Testis (tissue), 2 donors: ENCODE measurements at regions not wholly inside any gene's neighbourhood (a gene's known extent, or its start where the extent isn't known, plus 50 kb on each side); places are given as distances from the start of the nearest gene placed in this dataset.

Experiments
- DNase-seq: peaks from one replicate; pipeline ENCODE4 v3.0.0-alpha.2; 2019
- H3K27ac ChIP-seq, 2 donors: fragments of 200-600 bp; sonication (generic); one replicate each; pipeline ENCODE4 v1.5.1; 2019
- H3K27me3 ChIP-seq: fragments of 200-600 bp; sonication (generic); one replicate; pipeline ENCODE4 v1.5.1; 2019
- H3K36me3 ChIP-seq: fragments of 200-600 bp; sonication (generic); one replicate; pipeline ENCODE4 v1.5.1; 2017; ENCODE audit warnings: low read depth; ENCODE audit errors: missing control alignments
- H3K4me1 ChIP-seq: fragments of 200-600 bp; sonication (generic); one replicate; pipeline ENCODE4 v1.5.1; 2019
- H3K4me3 ChIP-seq, 2 donors: fragments of 200-600 bp; sonication (generic); one replicate each; pipeline ENCODE4 v1.5.1; 2017 to 2019
- H3K9me3 ChIP-seq: fragments of 200-600 bp; sonication (generic); one replicate; pipeline ENCODE4 v1.5.1; 2017
- POLR2A ChIP-seq: fragments of 450-650 bp; IDR thresholded peaks from one replicate; pipeline ENCODE4 v1.6.1; 2017; ENCODE audit warnings: antibody characterized with exemption, mild to moderate bottlenecking, moderate library complexity
- WGBS, 2 donors: methylation state at CpG; one replicate each; pipeline ENCODE4 v1.1.5; 2018; 5-methylcytosine and 5-hydroxymethylcytosine counted together
- intact Hi-C: fragments of 100-400 bp; cut with DNase I; formaldehyde crosslinking; loops from one replicate; pipeline ENCODE4 v1.15.1; 2023; ENCODE audit warnings: low total_unique reads
- TF ChIP-seq, protein P1 (sequence below), 3 experiments: fragments of 450-650 bp in 2 of 3; fragments of 200-600 bp in 1 of 3; sonication (generic) in 1 of 3; IDR thresholded peaks; one replicate each; pipeline ENCODE4 v1.5.1; 2016 to 2019; ENCODE audit warnings: antibody characterized with exemption in 3 of 3, mild to moderate bottlenecking in 2 of 3, moderate library complexity in 1 of 3

DNA sequence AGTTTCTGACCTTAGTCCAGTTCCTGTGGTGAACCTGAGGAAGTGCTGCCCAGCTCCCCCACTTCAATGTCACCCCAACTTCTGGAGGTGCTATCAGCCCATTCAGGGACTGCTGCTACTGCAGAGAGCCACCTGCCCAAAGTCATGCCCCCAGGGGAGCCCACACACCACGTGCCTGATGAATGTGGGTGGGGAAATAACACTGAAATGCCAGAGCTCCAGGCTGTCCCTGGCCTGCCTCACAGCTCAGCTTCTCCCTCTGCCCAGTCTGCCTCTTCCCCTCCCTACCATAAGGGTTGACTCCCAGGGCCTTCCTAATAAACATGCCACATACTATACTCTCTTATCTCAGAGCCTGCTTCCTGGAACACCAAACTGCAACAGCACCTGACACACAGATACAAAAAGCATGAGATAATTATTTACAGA, 276.4 kb upstream of the MOCS1 start:
- Histone ChIP-seq H3K9me3 (no peaks in the 10 kb centered on the region), H3K4me3 (no peak overlapping the region), H3K4me1 (no peaks in the 10 kb centered on the region), H3K27me3 (no peaks in the 10 kb centered on the region), H3K36me3 (no peaks in the 10 kb centered on the region), H3K27ac (no peak overlapping the region)
- no peak for DNase-seq
- no peak for TF ChIP-seq POLR2A
- TF ChIP-seq, protein P1, sequence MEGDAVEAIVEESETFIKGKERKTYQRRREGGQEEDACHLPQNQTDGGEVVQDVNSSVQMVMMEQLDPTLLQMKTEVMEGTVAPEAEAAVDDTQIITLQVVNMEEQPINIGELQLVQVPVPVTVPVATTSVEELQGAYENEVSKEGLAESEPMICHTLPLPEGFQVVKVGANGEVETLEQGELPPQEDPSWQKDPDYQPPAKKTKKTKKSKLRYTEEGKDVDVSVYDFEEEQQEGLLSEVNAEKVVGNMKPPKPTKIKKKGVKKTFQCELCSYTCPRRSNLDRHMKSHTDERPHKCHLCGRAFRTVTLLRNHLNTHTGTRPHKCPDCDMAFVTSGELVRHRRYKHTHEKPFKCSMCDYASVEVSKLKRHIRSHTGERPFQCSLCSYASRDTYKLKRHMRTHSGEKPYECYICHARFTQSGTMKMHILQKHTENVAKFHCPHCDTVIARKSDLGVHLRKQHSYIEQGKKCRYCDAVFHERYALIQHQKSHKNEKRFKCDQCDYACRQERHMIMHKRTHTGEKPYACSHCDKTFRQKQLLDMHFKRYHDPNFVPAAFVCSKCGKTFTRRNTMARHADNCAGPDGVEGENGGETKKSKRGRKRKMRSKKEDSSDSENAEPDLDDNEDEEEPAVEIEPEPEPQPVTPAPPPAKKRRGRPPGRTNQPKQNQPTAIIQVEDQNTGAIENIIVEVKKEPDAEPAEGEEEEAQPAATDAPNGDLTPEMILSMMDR (IDR thresholded peaks at IDR 0.05): no peak
- 9% methylated on average over 1 of the region's 1 CpG; no CpG with 5 or more reads in 1 of the 2 donors for WGBS, 2 donors
- intact Hi-C loops: no loop called here

DNA sequence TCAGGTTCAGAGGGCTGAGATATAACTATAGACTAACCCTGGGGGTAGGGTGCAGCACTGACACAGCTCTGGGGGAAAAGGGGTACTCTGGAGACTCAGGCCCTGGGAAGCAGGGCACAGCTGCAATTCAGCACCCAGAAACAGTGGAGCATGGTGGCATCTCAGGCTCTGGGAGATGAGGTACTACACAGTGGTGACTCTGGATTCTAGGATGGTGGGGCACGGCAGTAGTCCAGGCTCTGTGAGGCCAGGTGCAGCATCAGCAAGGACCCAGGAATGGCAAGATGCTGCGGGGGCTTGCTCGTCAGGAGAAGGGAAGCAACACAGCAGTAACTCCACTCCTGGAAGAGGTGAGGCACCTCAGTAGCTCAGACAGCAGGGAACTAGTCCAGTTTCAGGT, 271.5 kb upstream of the MOCS1 start:
- H3K4me3 ChIP-seq: no peak overlapping the region
- no peak for DNase-seq
- intact Hi-C loops: no loop called here
- no peaks in the 10 kb centered on the region for H3K36me3 ChIP-seq
- H3K27ac ChIP-seq: no peak overlapping the region
- WGBS, 2 donors: 97 to 100% methylated on average over 2 to 3 of the region's 3 CpGs
- no peaks in the 10 kb centered on the region for H3K27me3 ChIP-seq
- H3K4me1 ChIP-seq: no peaks in the 10 kb centered on the region
- H3K9me3 ChIP-seq: no peaks in the 10 kb centered on the region
- no peak for TF ChIP-seq POLR2A
- TF ChIP-seq, protein P1 (IDR thresholded peaks at IDR 0.05): no peak

DNA sequence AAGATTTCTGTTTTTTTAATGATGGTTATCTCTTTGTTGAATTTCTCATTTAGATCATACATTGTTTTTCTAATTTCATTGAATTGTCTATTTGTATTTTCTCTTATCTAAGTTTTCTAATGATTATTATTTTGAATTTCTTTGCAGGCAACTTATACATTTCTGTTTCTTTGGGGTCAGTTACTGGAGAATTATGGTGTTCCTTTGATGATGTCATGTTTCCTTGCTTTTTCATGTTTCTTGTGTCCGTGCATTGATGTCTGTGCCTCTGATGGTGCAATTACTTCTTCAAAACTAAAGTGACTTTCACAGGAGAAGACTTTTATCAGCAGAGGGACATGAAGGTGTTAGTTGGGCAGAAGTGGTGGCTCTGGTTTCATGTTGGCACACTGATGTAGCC, 270.7 kb upstream of the MOCS1 start:
- H3K27ac ChIP-seq: no peak overlapping the region
- intact Hi-C loops: no loop called here
- H3K36me3 ChIP-seq: no peaks in the 10 kb centered on the region
- H3K27me3 ChIP-seq: no peaks in the 10 kb centered on the region
- no peaks in the 10 kb centered on the region for H3K9me3 ChIP-seq
- WGBS, 2 donors: 89 to 91% methylated on average over 1 of the region's 1 CpG
- no peak overlapping the region for H3K4me3 ChIP-seq
- DNase-seq: no peak
- TF ChIP-seq, protein P1 (IDR thresholded peaks at IDR 0.05): no peak
- no peak for TF ChIP-seq POLR2A
- no peaks in the 10 kb centered on the region for H3K4me1 ChIP-seq

DNA sequence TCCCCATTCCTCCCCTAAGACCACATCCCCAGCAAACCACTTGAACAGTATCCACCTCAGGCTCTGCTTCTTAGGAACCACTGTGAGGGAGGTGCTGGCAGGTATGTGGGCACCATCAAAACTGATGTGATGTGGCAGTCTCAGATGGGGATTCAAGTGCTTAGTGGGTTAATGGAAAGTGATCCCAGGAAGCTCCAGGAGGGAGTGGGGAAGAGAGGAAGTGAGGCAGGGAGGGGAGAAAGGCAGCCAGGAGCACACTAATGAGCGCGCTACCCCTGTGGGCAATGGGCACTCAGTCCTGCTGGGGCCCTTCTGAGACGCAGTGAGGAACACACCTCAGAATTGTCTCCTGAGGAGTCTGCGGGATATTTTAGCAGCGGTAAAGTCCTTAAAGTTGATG, 263.1 kb upstream of the MOCS1 start:
- Histone ChIP-seq H3K36me3 (no peaks in the 10 kb centered on the region), H3K27ac (no peak overlapping the region), H3K9me3 (no peaks in the 10 kb centered on the region), H3K27me3 (no peaks in the 10 kb centered on the region), H3K4me1 (no peaks in the 10 kb centered on the region), H3K4me3 (no peak overlapping the region)
- intact Hi-C loops: no loop called here
- TF ChIP-seq, protein P1 (IDR thresholded peaks at IDR 0.05): no peak
- no peak for TF ChIP-seq POLR2A
- 94 to 96% methylated on average over 5 of the region's 5 CpGs for WGBS, 2 donors
- DNase-seq: no peak

DNA sequence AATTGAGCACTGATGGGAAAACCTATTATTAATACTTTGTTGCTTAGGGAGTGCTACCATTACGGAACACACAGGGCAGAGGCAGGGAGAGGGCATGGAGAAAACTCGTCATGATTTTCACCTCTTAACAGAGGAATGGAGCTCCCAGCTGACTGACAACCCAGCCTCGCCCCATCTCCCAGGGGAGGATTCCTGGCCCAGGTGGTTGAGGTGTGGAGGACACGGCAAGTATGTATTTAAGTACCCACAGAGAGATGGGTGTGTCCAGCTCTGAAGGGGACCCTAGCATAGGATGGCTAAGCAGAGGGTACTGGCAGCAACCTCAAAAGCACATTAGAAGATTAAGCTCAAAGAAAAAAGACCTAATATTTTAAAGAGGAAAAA, 261.9 kb upstream of the MOCS1 start:
- H3K4me1 ChIP-seq: no peaks in the 10 kb centered on the region
- no peaks in the 10 kb centered on the region for H3K36me3 ChIP-seq
- no peaks in the 10 kb centered on the region for H3K27me3 ChIP-seq
- no peak for TF ChIP-seq POLR2A
- TF ChIP-seq, protein P1 (IDR thresholded peaks at IDR 0.05): no peak
- 78 to 87% methylated on average over 4 of the region's 4 CpGs for WGBS, 2 donors
- no peak overlapping the region for H3K27ac ChIP-seq
- intact Hi-C loops: no loop called here
- H3K9me3 ChIP-seq: no peaks in the 10 kb centered on the region
- DNase-seq: no peak
- no peak overlapping the region for H3K4me3 ChIP-seq
